ENCODE measurements at regions not wholly inside any gene's neighbourhood (a gene's known extent, or its start where the extent isn't known, plus 50 kb on each side); places are given as distances from the start of the nearest gene placed in this dataset.
"Not testable (repeated sequence)": the region's sequence is repeated elsewhere in the genome, so short reads cannot be mapped to it uniquely, and the experiment has no call there.

- Mint-ChIP-seq H3K36me3 (ENCODE audit: insufficient read depth, unreplicated experiment) (no peaks in the 10 kb centered on the region), H3K27ac (ENCODE audit: unreplicated experiment) (no peak overlapping the region), H3K9me3 (ENCODE audit: low read depth, unreplicated experiment) (peaks cover 3% of the 10 kb centered on the region), H3K4me3 (ENCODE audit: low read depth, unreplicated experiment) (no peak overlapping the region), H3K27me3 (ENCODE audit: unreplicated experiment) (no peaks in the 10 kb centered on the region), H3K4me1 (ENCODE audit: low read depth, unreplicated experiment) (peaks cover 33% of the 10 kb centered on the region)
- intact Hi-C loops (cut with micrococcal nuclease; ENCODE audit: unreplicated experiment), result no loop called here
- no peak for TF ChIP-seq CTCF (IDR thresholded peaks at IDR 0.05; ENCODE audit: unreplicated experiment)
- BruUV-seq (replicated peaks), result no TSS peak
- CTCF ChIA-PET, result no interaction called here
- DNase-seq, result no peak
Measured at GRCh38 chr12:46590991-46591703, 218.6 kb upstream of the SLC38A2 start.

GRCh38 chr12:46585854-46586621 is 213.5 kb upstream of the SLC38A2 start:
- H3K4me1 Mint-ChIP-seq (ENCODE audit: low read depth, unreplicated experiment), result peaks cover 43% of the 10 kb centered on the region
- peaks cover 15% of the 10 kb centered on the region for H3K9me3 Mint-ChIP-seq (ENCODE audit: low read depth, unreplicated experiment)
- intact Hi-C loops (cut with micrococcal nuclease; ENCODE audit: unreplicated experiment), result no loop called here
- peak; percentile 80 for DNase-seq
- no TSS peak for BruUV-seq (replicated peaks)
- H3K4me3 Mint-ChIP-seq (ENCODE audit: low read depth, unreplicated experiment), result no peak overlapping the region
- TF ChIP-seq CTCF (IDR thresholded peaks at IDR 0.05; ENCODE audit: unreplicated experiment), result no peak
- CTCF ChIA-PET, result no interaction called here
- H3K36me3 Mint-ChIP-seq (ENCODE audit: insufficient read depth, unreplicated experiment), result no peaks in the 10 kb centered on the region
- H3K27ac Mint-ChIP-seq (ENCODE audit: unreplicated experiment), result peak overlapping the region; percentile 37
- no peaks in the 10 kb centered on the region for H3K27me3 Mint-ChIP-seq (ENCODE audit: unreplicated experiment)

- peaks cover 24% of the 10 kb centered on the region for H3K4me1 Mint-ChIP-seq (ENCODE audit: low read depth, unreplicated experiment)
- H3K9me3 Mint-ChIP-seq (ENCODE audit: low read depth, unreplicated experiment), result peaks cover 15% of the 10 kb centered on the region
- BruUV-seq (replicated peaks); intact Hi-C loops (cut with micrococcal nuclease; ENCODE audit: unreplicated experiment); CTCF ChIA-PET; H3K36me3 Mint-ChIP-seq (ENCODE audit: insufficient read depth, unreplicated experiment); H3K27me3 Mint-ChIP-seq (ENCODE audit: unreplicated experiment); H3K27ac Mint-ChIP-seq (ENCODE audit: unreplicated experiment); H3K4me3 Mint-ChIP-seq (ENCODE audit: low read depth, unreplicated experiment); DNase-seq: not testable (repeated sequence)
Measured at GRCh38 chr12:46584098-46584497, 211.5 kb upstream of the SLC38A2 start.

- DNase-seq; intact Hi-C loops (cut with micrococcal nuclease; ENCODE audit: unreplicated experiment); H3K27me3 Mint-ChIP-seq (ENCODE audit: unreplicated experiment); CTCF ChIA-PET; H3K27ac Mint-ChIP-seq (ENCODE audit: unreplicated experiment); H3K4me3 Mint-ChIP-seq (ENCODE audit: low read depth, unreplicated experiment); BruUV-seq (replicated peaks); H3K36me3 Mint-ChIP-seq (ENCODE audit: insufficient read depth, unreplicated experiment): not testable (repeated sequence)
- H3K4me1 Mint-ChIP-seq (ENCODE audit: low read depth, unreplicated experiment), result peaks cover 19% of the 10 kb centered on the region
- peaks cover 12% of the 10 kb centered on the region for H3K9me3 Mint-ChIP-seq (ENCODE audit: low read depth, unreplicated experiment)
Measured at GRCh38 chr12:46581990-46582389, 209.4 kb upstream of the SLC38A2 start.

GRCh38 chr12:46580445-46580844 is 207.9 kb upstream of the SLC38A2 start:
- H3K9me3 Mint-ChIP-seq (ENCODE audit: low read depth, unreplicated experiment), result peaks cover 12% of the 10 kb centered on the region
- TF ChIP-seq CTCF (IDR thresholded peaks at IDR 0.05; ENCODE audit: unreplicated experiment), result no peak
- BruUV-seq (replicated peaks), result no TSS peak
- H3K4me1 Mint-ChIP-seq (ENCODE audit: low read depth, unreplicated experiment), result peaks cover 6% of the 10 kb centered on the region
- no peak for DNase-seq
- no peak overlapping the region for H3K27ac Mint-ChIP-seq (ENCODE audit: unreplicated experiment)
- H3K36me3 Mint-ChIP-seq (ENCODE audit: insufficient read depth, unreplicated experiment), result no peaks in the 10 kb centered on the region
- CTCF ChIA-PET, result no interaction called here
- intact Hi-C loops (cut with micrococcal nuclease; ENCODE audit: unreplicated experiment), result no loop called here
- H3K4me3 Mint-ChIP-seq (ENCODE audit: low read depth, unreplicated experiment), result no peak overlapping the region
- no peaks in the 10 kb centered on the region for H3K27me3 Mint-ChIP-seq (ENCODE audit: unreplicated experiment)

Data from Calu3 (cell line).